COLO829 (cell line): ENCODE measurements at regions not wholly inside any gene's neighbourhood (a gene's known extent, or its start where the extent isn't known, plus 50 kb on each side); places are given as distances from the start of the nearest gene placed in this dataset.
"Not testable (repeated sequence)": the region's sequence is repeated elsewhere in the genome, so short reads cannot be mapped to it uniquely, and the experiment has no call there.

ENCODE experiments used
- DNase-seq: peaks from one replicate; pipeline ENCODE4 v3.0.0; 2012; ENCODE audit warnings: low spot score

GRCh38 chr5:40453689-40454088 is 226.0 kb upstream of the PTGER4 start:
- no peak for DNase-seq

- DNase-seq, result no peak
These were observed 226.7 kb upstream of the PTGER4 start for GRCh38 chr5:40452874-40453624.

- no peak for DNase-seq
These were observed 232.3 kb upstream of the PTGER4 start for GRCh38 chr5:40447438-40447837.

GRCh38 chr5:40446910-40447309 is 232.8 kb upstream of the PTGER4 start:
- DNase-seq, result no peak

- no peak for DNase-seq
These were observed 237.4 kb upstream of the PTGER4 start for GRCh38 chr5:40442346-40442745.

GRCh38 chr5:40441733-40442132 is 238.0 kb upstream of the PTGER4 start:
- no peak for DNase-seq

GRCh38 chr5:40440746-40441145 is 239.0 kb upstream of the PTGER4 start:
- no peak for DNase-seq

GRCh38 chr5:40439103-40439502 is 240.6 kb upstream of the PTGER4 start:
- not testable (repeated sequence) for DNase-seq

- DNase-seq, result not testable (repeated sequence)
These were observed 241.1 kb upstream of the PTGER4 start for GRCh38 chr5:40438646-40439045.

GRCh38 chr5:40437452-40437861 is 242.3 kb upstream of the PTGER4 start:
- no peak for DNase-seq

- no peak for DNase-seq
These were observed 243.0 kb upstream of the PTGER4 start for GRCh38 chr5:40436535-40437237.

- DNase-seq, result not testable (repeated sequence)
These were observed 244.0 kb upstream of the PTGER4 start for GRCh38 chr5:40435706-40436105.

- DNase-seq, result no peak
These were observed 246.9 kb upstream of the PTGER4 start for GRCh38 chr5:40432836-40433235.

- DNase-seq, result no peak
These were observed 248.0 kb upstream of the PTGER4 start for GRCh38 chr5:40431734-40432133.

GRCh38 chr5:40430101-40430710 is 249.5 kb upstream of the PTGER4 start:
- no peak for DNase-seq

- no peak for DNase-seq
These were observed 250.2 kb upstream of the PTGER4 start for GRCh38 chr5:40429258-40430100.

GRCh38 chr5:40428815-40429214 is 250.9 kb upstream of the PTGER4 start:
- no peak for DNase-seq

GRCh38 chr5:40428126-40428525 is 251.6 kb upstream of the PTGER4 start:
- no peak for DNase-seq

GRCh38 chr5:40417046-40417810 is 262.5 kb upstream of the PTGER4 start:
- not testable (repeated sequence) for DNase-seq

- no peak for DNase-seq
These were observed 263.1 kb upstream of the PTGER4 start for GRCh38 chr5:40416588-40416987.

- no peak for DNase-seq
These were observed 263.6 kb upstream of the PTGER4 start for GRCh38 chr5:40416098-40416497.
